ENCODE measurements at regions not wholly inside any gene's neighbourhood (a gene's known extent, or its start where the extent isn't known, plus 50 kb on each side); places are given as distances from the start of the nearest gene placed in this dataset.
"Not testable (repeated sequence)": the region's sequence is repeated elsewhere in the genome, so short reads cannot be mapped to it uniquely, and the experiment has no call there.

- DNase-seq (ENCODE audit: insufficient read length, low spot score), result no peak
- no peak for FAIRE-seq
Measured at GRCh38 chr18:27313678-27314077, 128.6 kb upstream of the CHST9 start.

GRCh38 chr18:27312853-27313252, 127.7 kb upstream of the CHST9 start:
- FAIRE-seq, result no peak
- DNase-seq (ENCODE audit: insufficient read length, low spot score), result no peak

GRCh38 chr18:27312153-27312552, 127.0 kb upstream of the CHST9 start:
- no peak for FAIRE-seq

GRCh38 chr18:27311114-27311513, 126.0 kb upstream of the CHST9 start:
- FAIRE-seq, result no peak
- no peak for DNase-seq (ENCODE audit: insufficient read length, low spot score)

More at GRCh38 chr18:27312153-27312552, 127.0 kb upstream of the CHST9 start:
- DNase-seq (ENCODE audit: insufficient read length, low spot score), result no peak

GRCh38 chr18:27301615-27302378, 116.7 kb upstream of the CHST9 start:
- DNase-seq (ENCODE audit: insufficient read length, low spot score) (no peak), FAIRE-seq (no peak)

GRCh38 chr18:27298214-27298804, 113.2 kb upstream of the CHST9 start:
- no peak for DNase-seq (ENCODE audit: insufficient read length, low spot score)
- FAIRE-seq, result no peak

- FAIRE-seq; DNase-seq (ENCODE audit: insufficient read length, low spot score): not testable (repeated sequence)
Measured at GRCh38 chr18:27285973-27286562, 101.0 kb upstream of the CHST9 start.

- FAIRE-seq, result no peak
- no peak for DNase-seq (ENCODE audit: insufficient read length, low spot score)
Measured at GRCh38 chr18:27278131-27278530, 93.0 kb upstream of the CHST9 start.

GRCh38 chr18:27277554-27277953, 92.4 kb upstream of the CHST9 start:
- DNase-seq (ENCODE audit: insufficient read length, low spot score) (no peak), FAIRE-seq (no peak)

GRCh38 chr18:27276886-27277285, 91.8 kb upstream of the CHST9 start:
- no peak for FAIRE-seq
- DNase-seq (ENCODE audit: insufficient read length, low spot score), result no peak

GRCh38 chr18:27276479-27276878, 91.4 kb upstream of the CHST9 start:
- DNase-seq (ENCODE audit: insufficient read length, low spot score) (no peak), FAIRE-seq (no peak)

GRCh38 chr18:27274901-27275300, 89.8 kb upstream of the CHST9 start:
- DNase-seq (ENCODE audit: insufficient read length, low spot score), result no peak
- no peak for FAIRE-seq

- no peak for DNase-seq (ENCODE audit: insufficient read length, low spot score)
- FAIRE-seq, result no peak
Measured at GRCh38 chr18:27270508-27270907, 85.4 kb upstream of the CHST9 start.

- FAIRE-seq, result no peak
Measured at GRCh38 chr18:27263369-27263768, 78.3 kb upstream of the CHST9 start.

GRCh38 chr18:27261769-27262549, 76.9 kb upstream of the CHST9 start:
- FAIRE-seq (no peak), DNase-seq (ENCODE audit: insufficient read length, low spot score) (no peak)

More at GRCh38 chr18:27263369-27263768, 78.3 kb upstream of the CHST9 start:
- no peak for DNase-seq (ENCODE audit: insufficient read length, low spot score)

GRCh38 chr18:27253571-27253970, 68.5 kb upstream of the CHST9 start:
- DNase-seq (ENCODE audit: insufficient read length, low spot score) (no peak), FAIRE-seq (no peak)

- FAIRE-seq (no peak), DNase-seq (ENCODE audit: insufficient read length, low spot score) (no peak)
Measured at GRCh38 chr18:27250471-27250870, 65.4 kb upstream of the CHST9 start.

- DNase-seq (ENCODE audit: insufficient read length, low spot score) (no peak), FAIRE-seq (no peak)
Measured at GRCh38 chr18:27249933-27250332, 64.8 kb upstream of the CHST9 start.

GRCh38 chr18:27244259-27244658, 59.2 kb upstream of the CHST9 start:
- no peak for DNase-seq (ENCODE audit: insufficient read length, low spot score)
- FAIRE-seq, result no peak

GRCh38 chr18:27242392-27243047, 57.4 kb upstream of the CHST9 start:
- DNase-seq (ENCODE audit: insufficient read length, low spot score) (no peak), FAIRE-seq (no peak)

- DNase-seq (ENCODE audit: insufficient read length, low spot score) (no peak), FAIRE-seq (no peak)
Measured at GRCh38 chr18:27240383-27240782, 55.3 kb upstream of the CHST9 start.

Data from HTR-8/SVneo (cell line).